ENCODE measurements at regions not wholly inside any gene's neighbourhood (a gene's known extent, or its start where the extent isn't known, plus 50 kb on each side); places are given as distances from the start of the nearest gene placed in this dataset.
"Not testable (repeated sequence)": the region's sequence is repeated elsewhere in the genome, so short reads cannot be mapped to it uniquely, and the experiment has no call there.

DNA sequence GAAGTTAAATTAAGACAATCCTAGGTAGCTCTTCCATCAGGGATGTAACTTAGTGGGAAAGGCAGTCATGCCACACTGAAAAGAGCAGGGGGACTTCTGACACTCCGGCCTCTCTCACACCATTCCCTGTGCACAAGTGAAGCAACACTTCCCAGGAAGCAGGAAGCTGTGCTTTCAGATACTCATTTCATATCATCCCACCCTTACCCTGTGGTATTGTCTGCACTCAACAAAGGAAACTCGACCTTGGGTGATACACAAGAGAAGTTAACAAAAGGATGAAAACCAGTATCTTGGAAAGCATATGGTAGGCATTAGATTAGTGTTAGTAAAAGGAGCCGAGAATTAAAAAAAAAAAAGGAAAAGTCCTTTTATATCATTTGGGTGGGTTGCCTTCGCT lies 61.3 kb upstream of the MDM1 start:
- no peaks in the 10 kb centered on the region for H3K9me3 ChIP-seq (replicated peaks in 1 of 3)
- no peak overlapping the region for H3K27ac ChIP-seq
- no peaks in the 10 kb centered on the region for H3K27me3 ChIP-seq
- TF ChIP-seq, protein P1, sequence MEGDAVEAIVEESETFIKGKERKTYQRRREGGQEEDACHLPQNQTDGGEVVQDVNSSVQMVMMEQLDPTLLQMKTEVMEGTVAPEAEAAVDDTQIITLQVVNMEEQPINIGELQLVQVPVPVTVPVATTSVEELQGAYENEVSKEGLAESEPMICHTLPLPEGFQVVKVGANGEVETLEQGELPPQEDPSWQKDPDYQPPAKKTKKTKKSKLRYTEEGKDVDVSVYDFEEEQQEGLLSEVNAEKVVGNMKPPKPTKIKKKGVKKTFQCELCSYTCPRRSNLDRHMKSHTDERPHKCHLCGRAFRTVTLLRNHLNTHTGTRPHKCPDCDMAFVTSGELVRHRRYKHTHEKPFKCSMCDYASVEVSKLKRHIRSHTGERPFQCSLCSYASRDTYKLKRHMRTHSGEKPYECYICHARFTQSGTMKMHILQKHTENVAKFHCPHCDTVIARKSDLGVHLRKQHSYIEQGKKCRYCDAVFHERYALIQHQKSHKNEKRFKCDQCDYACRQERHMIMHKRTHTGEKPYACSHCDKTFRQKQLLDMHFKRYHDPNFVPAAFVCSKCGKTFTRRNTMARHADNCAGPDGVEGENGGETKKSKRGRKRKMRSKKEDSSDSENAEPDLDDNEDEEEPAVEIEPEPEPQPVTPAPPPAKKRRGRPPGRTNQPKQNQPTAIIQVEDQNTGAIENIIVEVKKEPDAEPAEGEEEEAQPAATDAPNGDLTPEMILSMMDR (IDR thresholded peaks at IDR 0.05) = no peak
- TF ChIP-seq POLR2A (IDR thresholded peaks at IDR 0.05) = no peak
- WGBS, 4 donors = 68 to 79% (median 72%) methylated on average over 4 of the region's 4 CpGs
- intact Hi-C loops (cut with DNase I) = no loop called here
- DNase-seq = no peak
- H3K36me3 ChIP-seq (replicated peaks in 1 of 2) = no peaks in the 10 kb centered on the region
- no peaks in the 10 kb centered on the region for H3K4me1 ChIP-seq (replicated peaks in 1 of 2)
- H3K4me3 ChIP-seq = no peak overlapping the region

DNA sequence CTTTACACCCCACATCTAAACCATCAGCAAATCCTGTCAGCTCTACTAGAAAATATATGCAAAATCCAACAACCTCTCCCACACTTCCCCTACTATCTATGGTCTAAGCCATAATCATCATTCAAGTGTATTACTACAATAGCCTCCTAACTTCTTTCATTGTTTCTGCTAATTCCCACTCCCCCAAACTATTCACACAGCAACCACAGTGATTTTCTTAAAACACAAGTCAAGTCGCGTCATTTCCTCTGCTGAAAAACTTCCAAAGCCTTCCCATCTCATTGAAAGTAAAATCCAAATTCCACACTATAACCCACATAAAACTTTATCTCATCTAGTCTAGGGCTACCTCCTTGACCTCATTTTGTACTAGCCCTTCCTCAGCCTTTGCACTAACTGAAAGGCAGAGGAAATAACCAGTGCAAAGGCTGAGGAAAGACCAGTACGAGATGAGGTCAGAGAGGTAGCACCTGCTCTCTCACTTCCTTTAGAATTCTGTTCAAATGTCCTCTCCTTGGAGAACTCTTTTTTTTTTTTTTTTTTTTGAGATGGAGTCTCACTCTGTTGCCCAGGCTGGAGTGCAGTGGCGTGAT lies 65.5 kb upstream of the MDM1 start:
- WGBS, 4 donors = 75 to 90% (median 77%) methylated on average over 4 of the region's 4 CpGs
- no peaks in the 10 kb centered on the region for H3K9me3 ChIP-seq (replicated peaks in 1 of 3)
- no peak overlapping the region for H3K27ac ChIP-seq
- no peak for DNase-seq
- no peak overlapping the region for H3K4me3 ChIP-seq
- intact Hi-C loops (cut with DNase I) = no loop called here
- H3K36me3 ChIP-seq (replicated peaks in 1 of 2) = no peaks in the 10 kb centered on the region
- no peaks in the 10 kb centered on the region for H3K27me3 ChIP-seq
- no peak for TF ChIP-seq POLR2A (IDR thresholded peaks at IDR 0.05)
- TF ChIP-seq, protein P1 (IDR thresholded peaks at IDR 0.05) = no peak
- H3K4me1 ChIP-seq (replicated peaks in 1 of 2) = no peaks in the 10 kb centered on the region

DNA sequence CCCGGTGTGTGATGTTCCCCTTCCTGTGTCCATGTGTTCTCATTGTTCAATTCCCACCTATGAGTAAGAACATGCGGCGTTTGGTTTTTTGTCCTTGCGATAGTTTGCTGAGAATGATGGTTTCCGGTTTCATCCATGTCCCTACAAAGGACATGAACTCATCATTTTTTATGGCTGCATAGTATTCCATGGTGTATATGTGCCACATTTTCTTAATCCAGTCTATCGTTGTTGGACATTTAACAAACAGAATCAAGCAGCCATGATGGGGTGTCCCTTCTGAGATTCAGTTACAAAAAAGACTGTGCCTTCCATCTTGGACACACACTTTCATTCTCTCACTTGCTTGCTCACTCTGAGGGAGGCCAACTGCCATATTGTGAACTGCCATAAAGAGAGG lies 66.5 kb upstream of the MDM1 start:
- intact Hi-C loops (cut with DNase I); H3K27ac ChIP-seq; H3K27me3 ChIP-seq; H3K4me3 ChIP-seq; DNase-seq; H3K4me1 ChIP-seq (replicated peaks in 1 of 2); H3K36me3 ChIP-seq (replicated peaks in 1 of 2); H3K9me3 ChIP-seq (replicated peaks in 1 of 3): not testable (repeated sequence)
- 85 to 92% (median 89%) methylated on average over 1 to 6 of the region's 6 CpGs for WGBS, 4 donors

DNA sequence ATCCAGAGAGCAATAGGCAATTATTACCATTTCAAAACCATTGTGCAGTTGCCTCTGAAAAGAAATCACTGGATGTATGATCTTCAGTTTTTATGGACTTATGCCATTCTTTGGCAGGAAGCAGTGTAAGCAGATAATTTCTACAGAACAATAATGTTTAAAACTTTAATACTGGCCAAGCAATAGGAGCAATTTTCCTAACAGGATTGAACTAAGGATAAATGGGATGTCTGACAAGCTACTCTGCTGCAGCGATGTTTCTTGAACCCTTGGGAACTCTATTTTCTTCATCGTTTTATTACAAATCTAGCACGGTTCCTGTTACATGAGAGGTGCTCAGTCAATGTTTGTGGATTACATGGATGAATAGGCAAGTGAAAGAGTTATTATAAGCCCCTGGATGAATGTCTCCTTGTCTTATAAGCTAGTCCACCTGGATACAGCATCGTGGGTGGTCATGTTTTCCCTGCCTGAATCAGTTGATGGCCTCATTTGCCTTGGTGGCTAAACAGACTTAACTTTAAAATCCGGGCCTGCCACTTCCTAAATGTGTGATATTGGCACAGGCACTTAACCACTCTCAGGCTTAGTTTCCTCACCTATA lies 68.2 kb upstream of the MDM1 start:
- no peaks in the 10 kb centered on the region for H3K27me3 ChIP-seq
- H3K27ac ChIP-seq = no peak overlapping the region
- TF ChIP-seq, protein P1 (IDR thresholded peaks at IDR 0.05) = no peak
- no peak for TF ChIP-seq POLR2A (IDR thresholded peaks at IDR 0.05)
- H3K9me3 ChIP-seq (replicated peaks in 1 of 3) = no peaks in the 10 kb centered on the region
- WGBS, 4 donors = 69 to 76% (median 74%) methylated on average over 5 of the region's 5 CpGs
- intact Hi-C loops (cut with DNase I) = no loop called here
- no peak overlapping the region for H3K4me3 ChIP-seq
- no peak for DNase-seq
- H3K4me1 ChIP-seq (replicated peaks in 1 of 2) = peaks cover 4 to 5% of the 10 kb centered on the region in 2 donors
- no peaks in the 10 kb centered on the region for H3K36me3 ChIP-seq (replicated peaks in 1 of 2)

DNA sequence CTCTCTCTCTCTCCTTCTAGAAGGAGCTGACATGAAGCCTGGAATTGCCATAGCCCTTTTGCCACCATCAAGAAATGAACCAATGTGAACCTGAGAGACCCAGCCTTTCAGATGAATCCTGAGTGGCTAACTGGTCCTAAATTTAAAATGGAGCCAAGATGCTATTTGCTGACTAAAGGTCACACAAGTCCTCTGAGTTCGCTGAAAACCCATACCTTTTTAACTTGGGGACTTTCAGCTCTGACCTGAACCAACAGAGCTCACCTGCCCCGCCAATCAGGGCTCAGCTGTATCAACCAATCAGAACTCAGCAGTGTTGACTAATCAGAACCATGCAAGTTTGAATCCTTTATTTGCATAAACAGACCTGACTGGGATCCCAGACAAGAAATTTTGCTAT lies 70.3 kb upstream of the MDM1 start:
- H3K4me3 ChIP-seq = no peak overlapping the region
- H3K27ac ChIP-seq = no peak overlapping the region
- no peak for DNase-seq
- whole genome bisulfite sequencing, 4 donors = 93 to 100% (median 97%) methylated on average over 2 of the region's 2 CpGs
- no peak for TF ChIP-seq POLR2A (IDR thresholded peaks at IDR 0.05)
- TF ChIP-seq, protein P1 (IDR thresholded peaks at IDR 0.05) = no peak
- peaks cover 14 to 20% of the 10 kb centered on the region in 2 donors for H3K4me1 ChIP-seq (replicated peaks in 1 of 2)
- H3K27me3 ChIP-seq = no peaks in the 10 kb centered on the region
- no peaks in the 10 kb centered on the region for H3K9me3 ChIP-seq (replicated peaks in 1 of 3)
- no peaks in the 10 kb centered on the region for H3K36me3 ChIP-seq (replicated peaks in 1 of 2)
- intact Hi-C loops (cut with DNase I) = no loop called here

Data from adrenal gland (tissue), 9 donors.